GM13976 (cell line): ENCODE measurements at regions not wholly inside any gene's neighbourhood (a gene's known extent, or its start where the extent isn't known, plus 50 kb on each side); places are given as distances from the start of the nearest gene placed in this dataset.

Experiments used
- DNase-seq: peaks from one replicate; pipeline ENCODE4 v3.0.0; 2012; ENCODE audit warnings: low spot score
- in situ Hi-C: fragments of 300-500 bp; cut with MboI; formaldehyde crosslinking; loops from one replicate; pipeline ENCODE4 v1.12.0; 2022; ENCODE audit warnings: low sequenced_read_pairs, mixed read lengths, inconsistent platforms; ENCODE audit not compliant: unreplicated experiment
- TF ChIP-seq, protein P1 (sequence below): IDR thresholded peaks from 2 replicates; pipeline ENCODE4 v1.5.1; 2012; ENCODE audit warnings: borderline replicate concordance, mild to moderate bottlenecking; ENCODE audit not compliant: insufficient read depth; ENCODE audit errors: extremely low read depth, missing control alignments, control extremely low read depth

DNA sequence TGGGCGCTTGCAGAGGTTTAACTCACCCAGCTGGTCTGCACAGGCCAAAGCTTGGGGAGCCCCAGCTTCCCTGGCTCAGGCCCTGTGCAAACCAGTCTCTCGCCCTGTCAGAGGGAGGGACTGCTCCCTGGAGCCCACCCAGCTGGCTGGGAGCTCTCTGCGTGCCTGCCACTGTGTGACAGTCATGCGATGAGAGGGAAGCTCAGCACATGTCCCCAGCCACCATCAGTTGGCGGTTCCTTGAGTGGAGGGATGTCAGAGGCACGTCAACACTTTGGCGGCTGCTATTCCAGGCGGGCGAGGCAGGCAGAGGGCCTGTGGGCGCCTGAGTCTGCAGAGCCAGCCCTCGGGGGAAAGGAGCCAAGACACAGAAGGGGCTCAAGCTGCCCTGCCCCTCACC, 324.6 kb downstream of the UACA start:
- peak; percentile 13 for DNase-seq
- TF ChIP-seq, protein P1, sequence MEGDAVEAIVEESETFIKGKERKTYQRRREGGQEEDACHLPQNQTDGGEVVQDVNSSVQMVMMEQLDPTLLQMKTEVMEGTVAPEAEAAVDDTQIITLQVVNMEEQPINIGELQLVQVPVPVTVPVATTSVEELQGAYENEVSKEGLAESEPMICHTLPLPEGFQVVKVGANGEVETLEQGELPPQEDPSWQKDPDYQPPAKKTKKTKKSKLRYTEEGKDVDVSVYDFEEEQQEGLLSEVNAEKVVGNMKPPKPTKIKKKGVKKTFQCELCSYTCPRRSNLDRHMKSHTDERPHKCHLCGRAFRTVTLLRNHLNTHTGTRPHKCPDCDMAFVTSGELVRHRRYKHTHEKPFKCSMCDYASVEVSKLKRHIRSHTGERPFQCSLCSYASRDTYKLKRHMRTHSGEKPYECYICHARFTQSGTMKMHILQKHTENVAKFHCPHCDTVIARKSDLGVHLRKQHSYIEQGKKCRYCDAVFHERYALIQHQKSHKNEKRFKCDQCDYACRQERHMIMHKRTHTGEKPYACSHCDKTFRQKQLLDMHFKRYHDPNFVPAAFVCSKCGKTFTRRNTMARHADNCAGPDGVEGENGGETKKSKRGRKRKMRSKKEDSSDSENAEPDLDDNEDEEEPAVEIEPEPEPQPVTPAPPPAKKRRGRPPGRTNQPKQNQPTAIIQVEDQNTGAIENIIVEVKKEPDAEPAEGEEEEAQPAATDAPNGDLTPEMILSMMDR: no peak
- in situ Hi-C loops: no loop called here

DNA sequence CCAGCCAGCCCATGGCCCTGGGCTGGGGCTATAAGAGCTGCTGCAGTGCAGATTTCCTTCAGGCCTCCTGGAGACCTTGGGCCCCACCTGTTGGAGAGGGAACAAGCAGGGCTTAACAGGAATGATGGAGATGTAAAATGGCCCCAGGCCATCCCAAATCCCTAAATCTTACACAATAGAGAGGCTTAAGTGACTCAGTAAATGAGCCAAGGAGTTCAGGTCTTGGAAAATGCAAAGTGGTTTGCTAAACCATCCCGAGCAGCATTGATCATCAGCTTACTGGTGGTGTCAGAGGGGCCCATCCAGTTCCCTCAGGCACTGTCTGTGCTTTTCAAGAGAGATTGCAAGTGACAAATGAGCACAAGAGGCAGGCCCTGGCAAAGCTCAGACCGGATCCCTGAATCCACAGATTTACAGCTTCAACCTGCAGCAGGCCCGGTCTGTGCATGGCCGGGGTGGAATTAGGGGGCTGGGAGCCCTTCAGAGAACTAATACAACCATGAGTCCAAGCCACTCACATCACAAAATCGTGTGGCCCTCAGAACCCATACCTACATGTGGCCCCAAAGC, 325.4 kb downstream of the UACA start:
- in situ Hi-C loops: no loop called here
- peak; percentile 5 for DNase-seq
- TF ChIP-seq, protein P1: no peak

DNA sequence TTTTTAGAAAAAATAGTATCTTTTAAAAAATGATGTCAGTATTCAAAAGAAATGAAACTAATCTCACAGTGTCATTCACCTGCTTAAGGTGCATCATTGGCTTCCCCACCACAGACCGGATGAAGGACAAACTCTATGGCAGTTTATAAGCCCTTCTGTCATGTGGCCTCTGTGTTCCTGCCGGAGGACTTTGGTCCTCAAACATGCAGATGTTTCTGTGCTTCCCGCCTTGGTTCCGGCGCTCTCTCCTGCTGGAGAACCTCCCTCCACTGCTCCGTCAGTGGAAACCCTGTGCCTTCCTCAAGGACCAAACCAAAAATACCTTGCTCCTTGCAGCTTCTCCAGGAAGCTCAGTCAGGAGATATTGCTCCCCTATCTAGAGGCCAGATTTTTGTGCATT, 326.3 kb downstream of the UACA start:
- in situ Hi-C loops: no loop called here
- DNase-seq: peak; percentile 4
- TF ChIP-seq, protein P1: no peak

DNA sequence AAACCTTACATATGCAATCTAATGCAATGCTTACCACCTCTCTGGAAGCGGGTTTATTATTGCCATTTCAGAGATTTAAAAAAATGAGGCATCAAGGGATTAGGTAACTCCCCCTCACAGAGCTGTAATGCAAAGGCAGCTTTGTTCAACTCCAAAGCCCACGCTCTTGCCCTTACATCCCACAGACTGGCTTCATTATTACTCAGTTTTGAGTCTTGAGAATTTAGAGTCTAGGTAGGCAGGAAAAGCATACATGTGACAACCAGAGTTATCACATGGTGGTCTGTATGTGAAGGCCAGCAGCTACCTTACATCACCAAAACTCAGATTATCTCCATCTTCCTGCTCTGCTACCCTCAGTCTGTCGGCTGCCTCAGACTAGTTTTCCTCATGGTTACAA, 326.9 kb downstream of the UACA start:
- TF ChIP-seq, protein P1: no peak
- DNase-seq: peak; percentile 51
- in situ Hi-C loops: no loop called here

DNA sequence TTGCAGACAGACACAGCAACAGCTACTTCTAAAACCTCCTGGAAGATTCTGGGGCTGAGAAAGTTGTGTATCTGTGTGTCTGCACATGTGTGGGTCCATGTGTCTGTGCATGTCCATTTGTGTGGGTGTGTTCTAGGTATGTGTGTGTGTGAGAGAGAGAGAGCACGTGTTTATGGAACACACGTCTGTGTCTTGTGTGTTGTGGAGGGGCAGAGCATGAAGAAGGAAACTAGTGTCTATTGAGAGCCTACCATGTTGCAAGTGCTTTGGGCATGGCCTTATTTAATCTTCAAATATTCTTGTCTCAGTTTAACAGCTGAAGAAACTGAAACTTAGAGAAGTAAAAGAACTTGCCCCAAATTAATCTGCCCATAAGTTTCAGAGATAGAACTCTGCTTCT, 327.5 kb downstream of the UACA start:
- peak; percentile 20 for DNase-seq
- in situ Hi-C loops: no loop called here
- TF ChIP-seq, protein P1: no peak

DNA sequence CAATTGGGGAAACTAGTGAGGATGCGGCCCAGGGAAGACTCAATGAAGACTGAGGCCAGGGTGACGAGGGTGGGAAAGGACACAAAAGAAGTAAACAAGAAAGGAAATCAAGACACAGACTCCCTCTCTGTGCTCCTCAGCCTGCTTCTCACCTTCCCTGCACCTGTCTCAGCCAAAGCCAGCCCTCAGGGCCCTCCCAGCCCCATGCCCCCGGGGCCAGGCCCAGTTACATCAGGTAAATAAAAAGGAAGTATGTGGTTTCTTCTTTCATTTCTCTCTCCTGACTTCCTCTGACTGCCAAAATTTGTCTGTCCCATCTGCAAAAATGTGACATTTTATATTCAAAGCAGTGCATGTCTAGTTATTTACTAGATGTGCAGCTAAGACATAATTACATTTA, 328.0 kb downstream of the UACA start:
- DNase-seq: peak; percentile 29
- TF ChIP-seq, protein P1: no peak
- in situ Hi-C loops: no loop called here
